ENCODE measurements at regions not wholly inside any gene's neighbourhood (a gene's known extent, or its start where the extent isn't known, plus 50 kb on each side); places are given as distances from the start of the nearest gene placed in this dataset.

- Histone ChIP-seq H3K27ac (peak overlapping the region in 1 of 2 donors; percentile 23), H3K4me3 (no peak overlapping the region), H3K27me3 (no peaks in the 10 kb centered on the region), H3K9me3 (no peaks in the 10 kb centered on the region), H3K4me1 (no peaks in the 10 kb centered on the region), H3K36me3 (no peaks in the 10 kb centered on the region)
- DNase-seq (ENCODE audit: low spot score) = no peak
- TF ChIP-seq CTCF (IDR thresholded peaks at IDR 0.05) = no peak
Measured at GRCh38 chr11:95688501-95689222, 100.9 kb downstream of the FAM76B start.

GRCh38 chr11:95688015-95688414 lies 101.6 kb downstream of the FAM76B start:
- no peaks in the 10 kb centered on the region for H3K9me3 ChIP-seq
- H3K27me3 ChIP-seq = no peaks in the 10 kb centered on the region
- no peak overlapping the region for H3K4me3 ChIP-seq
- no peaks in the 10 kb centered on the region for H3K4me1 ChIP-seq
- no peak for DNase-seq (ENCODE audit: low spot score)
- H3K27ac ChIP-seq = no peak overlapping the region
- H3K36me3 ChIP-seq = no peaks in the 10 kb centered on the region
- no peak for TF ChIP-seq CTCF (IDR thresholded peaks at IDR 0.05)

- no peak for TF ChIP-seq CTCF (IDR thresholded peaks at IDR 0.05)
- DNase-seq (ENCODE audit: low spot score) = no peak
- Histone ChIP-seq H3K27ac (no peak overlapping the region), H3K9me3 (no peaks in the 10 kb centered on the region), H3K36me3 (no peaks in the 10 kb centered on the region), H3K4me1 (no peaks in the 10 kb centered on the region), H3K27me3 (no peaks in the 10 kb centered on the region), H3K4me3 (no peak overlapping the region)
Measured at GRCh38 chr11:95686265-95686664, 103.3 kb downstream of the FAM76B start.

- Histone ChIP-seq H3K36me3 (no peaks in the 10 kb centered on the region), H3K4me1 (no peaks in the 10 kb centered on the region), H3K9me3 (no peaks in the 10 kb centered on the region), H3K27ac (no peak overlapping the region), H3K27me3 (no peaks in the 10 kb centered on the region), H3K4me3 (no peak overlapping the region)
- DNase-seq (ENCODE audit: low spot score) = no peak
- no peak for TF ChIP-seq CTCF (IDR thresholded peaks at IDR 0.05)
Measured at GRCh38 chr11:95684701-95685100, 104.9 kb downstream of the FAM76B start.

- no peaks in the 10 kb centered on the region for H3K9me3 ChIP-seq
- TF ChIP-seq CTCF (IDR thresholded peaks at IDR 0.05) = no peak
- H3K4me1 ChIP-seq = no peaks in the 10 kb centered on the region
- H3K27ac ChIP-seq = no peak overlapping the region
- H3K4me3 ChIP-seq = no peak overlapping the region
- DNase-seq (ENCODE audit: low spot score) = no peak
- H3K27me3 ChIP-seq = no peaks in the 10 kb centered on the region
- H3K36me3 ChIP-seq = no peaks in the 10 kb centered on the region
Measured at GRCh38 chr11:95684170-95684569, 105.4 kb downstream of the FAM76B start.

GRCh38 chr11:95682552-95682951 lies 107.0 kb downstream of the FAM76B start:
- Histone ChIP-seq H3K4me1 (no peaks in the 10 kb centered on the region), H3K9me3 (no peaks in the 10 kb centered on the region), H3K27ac (peak overlapping the region; percentile 18 to 53), H3K4me3 (no peak overlapping the region), H3K27me3 (no peaks in the 10 kb centered on the region), H3K36me3 (no peaks in the 10 kb centered on the region)
- TF ChIP-seq CTCF (IDR thresholded peaks at IDR 0.05) = no peak
- DNase-seq (ENCODE audit: low spot score) = no peak
